LHCN-M2 (cell line): ENCODE measurements at regions not wholly inside any gene's neighbourhood (a gene's known extent, or its start where the extent isn't known, plus 50 kb on each side); places are given as distances from the start of the nearest gene placed in this dataset.
"Not testable (repeated sequence)": the region's sequence is repeated elsewhere in the genome, so short reads cannot be mapped to it uniquely, and the experiment has no call there.

Experiments used
- DNase-seq: peaks from one replicate; pipeline ENCODE4 v3.0.0-alpha.2; 2012; ENCODE audit warnings: low read depth

- DNase-seq: no peak
Observed at GRCh38 chr4:42284030-42284429, 113.3 kb upstream of the SHISA3 start.

- DNase-seq: not testable (repeated sequence)
Observed at GRCh38 chr4:42288876-42289275, 108.4 kb upstream of the SHISA3 start.

GRCh38 chr4:42292192-42292591, 105.1 kb upstream of the SHISA3 start:
- DNase-seq: not testable (repeated sequence)

DNA sequence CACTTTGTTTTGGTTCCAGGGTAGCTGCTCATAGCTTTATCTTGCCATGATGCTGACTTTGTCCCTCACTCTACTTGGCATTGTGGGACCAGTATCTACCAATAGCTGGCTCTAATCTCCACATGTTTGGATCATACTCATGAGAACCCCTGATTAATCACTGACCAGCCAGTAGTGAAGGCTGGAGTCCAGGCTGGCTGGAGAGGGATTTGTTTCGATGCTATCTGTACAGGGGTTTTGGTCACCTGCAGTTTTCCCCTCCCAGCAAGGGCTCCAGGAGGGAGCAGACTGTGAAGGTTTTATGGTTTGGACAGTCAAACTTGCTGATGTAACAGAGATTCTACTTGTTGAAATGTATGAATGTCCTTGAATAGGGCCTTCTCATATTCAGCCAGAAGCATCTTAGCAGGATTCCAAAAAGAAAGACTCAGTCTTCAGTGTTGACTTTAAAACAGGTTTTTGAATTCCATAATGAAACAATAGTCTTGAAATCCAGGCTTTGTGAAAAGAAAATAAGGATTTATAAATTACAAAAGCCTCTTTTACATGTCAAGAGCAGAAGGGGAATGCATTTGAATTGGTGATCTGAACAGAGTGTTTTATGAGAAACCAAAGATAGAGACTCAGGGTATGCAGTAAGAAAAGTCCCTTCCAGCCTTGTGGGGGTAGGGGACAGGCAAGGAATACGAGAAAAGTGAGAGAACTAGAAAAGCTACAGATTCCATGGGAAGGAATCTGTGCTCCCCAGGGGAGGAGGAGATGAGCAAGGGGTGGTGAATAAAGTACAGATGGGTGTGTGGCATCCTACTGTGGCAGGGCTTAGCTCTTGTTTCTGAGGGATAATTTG, 103.1 kb upstream of the SHISA3 start:
- no peak for DNase-seq

- no peak for DNase-seq
Observed at GRCh38 chr4:42296196-42296595, 101.1 kb upstream of the SHISA3 start.

GRCh38 chr4:42302348-42302747, 94.9 kb upstream of the SHISA3 start:
- DNase-seq: no peak

DNA sequence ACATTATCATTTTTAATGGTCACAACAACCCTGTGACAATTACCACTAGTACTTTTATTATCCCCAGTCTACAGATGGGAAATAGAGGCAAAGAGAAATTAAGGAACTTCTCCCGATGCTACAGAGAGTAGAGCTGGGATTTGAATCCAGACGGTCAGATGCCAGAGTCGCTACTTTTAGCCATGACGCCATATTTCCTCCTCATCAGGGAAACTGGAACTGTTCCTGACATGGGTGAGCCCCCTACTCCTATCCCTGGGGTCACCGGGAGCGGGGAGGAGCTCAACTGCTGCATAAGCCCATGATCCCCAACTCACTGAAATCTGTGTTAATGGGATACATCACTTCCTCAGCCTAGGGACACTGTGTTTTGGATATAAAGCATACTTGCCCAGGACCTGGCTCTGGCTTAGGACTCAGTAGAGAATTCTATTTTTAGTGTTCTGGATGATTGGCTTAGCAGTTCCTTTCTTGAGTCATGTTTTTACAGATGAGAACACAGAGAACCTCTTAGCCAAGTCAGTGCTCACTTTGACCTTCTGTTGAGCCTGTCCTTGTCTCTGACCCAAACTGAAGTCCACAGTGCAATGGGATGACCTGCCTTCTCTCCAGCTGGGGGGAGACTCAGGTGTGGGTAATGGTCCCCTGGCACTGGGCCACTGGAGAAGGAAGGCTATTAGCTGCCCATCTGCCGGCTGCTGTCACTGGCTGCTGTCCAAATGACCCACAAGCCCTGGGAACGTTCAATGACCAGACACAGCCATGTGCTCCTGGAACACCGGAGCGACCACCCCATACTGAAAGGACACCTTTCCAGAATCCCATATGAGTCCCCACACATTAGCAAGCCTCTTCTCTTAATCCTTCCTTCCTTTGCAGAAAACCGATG, 90.8 kb upstream of the SHISA3 start:
- DNase-seq: no peak

- no peak for DNase-seq
Observed at GRCh38 chr4:42308247-42308646, 89.0 kb upstream of the SHISA3 start.

GRCh38 chr4:42309361-42310260, 87.7 kb upstream of the SHISA3 start:
- DNase-seq: no peak

- DNase-seq: no peak
Observed at GRCh38 chr4:42310358-42310757, 86.9 kb upstream of the SHISA3 start.

GRCh38 chr4:42310806-42311205, 86.5 kb upstream of the SHISA3 start:
- no peak for DNase-seq

DNA sequence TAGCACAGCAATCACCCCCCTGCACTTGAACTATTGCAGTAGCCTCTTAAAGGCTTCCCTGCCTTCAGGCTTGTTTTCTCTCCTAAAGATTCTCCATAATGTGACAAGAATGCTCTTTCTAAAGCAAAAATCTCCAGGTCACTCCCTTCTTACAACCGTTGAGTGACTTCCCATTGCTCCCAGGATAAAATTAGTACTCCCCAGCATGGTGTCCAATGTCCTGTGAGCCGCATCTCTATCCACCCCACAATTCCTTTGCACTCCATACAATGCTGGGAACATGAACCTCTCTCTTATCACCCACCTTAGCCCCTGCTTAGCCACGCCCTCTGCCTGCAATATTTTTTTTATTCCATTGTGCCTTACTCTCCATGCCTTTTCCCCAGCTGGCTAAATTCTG, 85.7 kb upstream of the SHISA3 start:
- no peak for DNase-seq

GRCh38 chr4:42313420-42313819, 83.9 kb upstream of the SHISA3 start:
- DNase-seq: not testable (repeated sequence)

DNA sequence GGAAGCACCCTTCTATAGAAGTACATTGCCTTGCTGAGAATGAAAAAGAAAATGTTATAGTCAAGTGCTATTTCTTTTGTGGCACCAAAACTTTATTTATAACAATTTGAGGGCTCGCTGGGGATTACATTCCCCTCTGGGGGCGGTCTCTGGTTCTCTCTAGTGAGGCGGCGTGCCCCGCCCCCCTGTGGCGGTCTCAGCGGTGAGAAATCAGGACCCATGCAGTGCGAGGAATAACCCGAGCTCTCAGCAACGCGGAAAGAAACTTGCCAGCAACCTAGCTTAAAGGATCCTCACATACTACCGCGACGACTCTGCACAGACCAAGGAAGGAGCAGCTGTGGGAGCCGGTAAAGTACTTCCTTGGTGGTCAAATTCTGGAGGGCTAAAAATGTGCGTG, 83.4 kb upstream of the SHISA3 start:
- no peak for DNase-seq

- DNase-seq: no peak
Observed at GRCh38 chr4:42315231-42315630, 82.1 kb upstream of the SHISA3 start.

GRCh38 chr4:42320822-42321388, 76.4 kb upstream of the SHISA3 start:
- DNase-seq: no peak

- DNase-seq: no peak
Observed at GRCh38 chr4:42326040-42326439, 71.2 kb upstream of the SHISA3 start.

- DNase-seq: no peak
Observed at GRCh38 chr4:42326524-42326923, 70.8 kb upstream of the SHISA3 start.

DNA sequence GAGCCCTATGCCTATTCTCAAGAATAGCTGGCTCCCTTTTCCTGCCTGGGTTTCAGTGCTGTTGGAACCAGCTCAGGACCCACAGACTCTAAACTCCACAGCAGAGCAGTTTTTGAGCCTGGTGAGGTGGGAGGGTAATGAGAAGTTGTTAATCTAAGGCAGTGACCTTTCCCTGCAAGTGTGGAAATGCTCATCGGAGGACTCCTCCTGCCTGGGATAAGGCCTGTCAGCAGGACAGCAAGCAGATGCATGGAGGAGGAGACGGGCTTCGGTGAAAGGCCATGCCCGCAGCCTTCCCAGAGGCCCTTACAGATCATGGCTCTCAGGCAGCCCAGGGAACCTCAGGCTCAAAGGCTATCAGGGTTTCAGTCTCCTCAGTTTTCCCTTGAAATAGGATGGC, 70.0 kb upstream of the SHISA3 start:
- DNase-seq: no peak

DNA sequence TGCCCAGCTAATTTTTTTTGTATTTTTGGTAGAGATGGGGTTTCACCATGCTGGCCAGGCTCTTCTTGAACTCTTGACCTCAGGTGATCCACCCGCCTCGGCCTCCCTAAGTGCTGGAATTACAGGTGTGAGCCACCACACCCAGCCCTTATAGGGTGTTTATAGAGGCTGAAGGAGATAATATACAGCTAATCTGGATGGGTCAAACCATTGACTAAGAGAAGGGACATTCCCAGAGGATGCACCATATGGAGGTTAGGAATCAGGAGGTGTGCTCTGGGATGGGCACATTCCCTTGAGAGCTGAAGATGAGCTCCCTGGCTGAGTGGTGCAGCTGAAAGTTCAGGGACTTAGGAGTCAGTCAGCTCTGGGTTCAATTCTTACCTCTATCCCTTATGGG, 68.3 kb upstream of the SHISA3 start:
- no peak for DNase-seq

DNA sequence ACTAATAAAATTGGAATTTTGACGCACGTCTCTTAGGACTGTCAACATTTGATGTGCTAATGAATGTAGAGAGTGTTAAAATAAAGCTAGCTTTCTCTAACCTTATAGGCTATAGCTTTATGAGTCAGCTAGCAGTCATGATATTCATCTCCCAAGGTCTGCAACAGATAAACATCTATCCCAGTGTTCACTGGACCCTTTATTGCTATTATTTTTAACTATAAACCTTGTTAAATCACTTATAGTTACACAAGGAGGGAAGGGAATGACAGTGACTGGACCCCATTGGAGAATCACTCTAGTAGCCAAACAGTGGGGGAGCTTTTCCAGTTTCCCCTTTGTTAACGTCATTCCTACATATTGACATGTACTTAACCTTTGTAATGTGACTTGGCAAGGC, 67.9 kb upstream of the SHISA3 start:
- no peak for DNase-seq
